Subcutaneous abdominal adipose tissue (tissue), 5 donors: ENCODE measurements at regions not wholly inside any gene's neighbourhood (a gene's known extent, or its start where the extent isn't known, plus 50 kb on each side); places are given as distances from the start of the nearest gene placed in this dataset.

Source experiments
- H3K27ac ChIP-seq: one replicate; pipeline ENCODE4 v1.7.0; 2013; ENCODE audit warnings: low read depth, mild to moderate bottlenecking, inconsistent platforms, low read length, moderate library complexity
- H3K27me3 ChIP-seq, 5 donors: one replicate each; pipeline ENCODE4 v1.7.0; 2013; ENCODE audit warnings: low read length in 5 of 5, inconsistent platforms in 1 of 5; ENCODE audit not compliant: control insufficient read depth in 5 of 5, insufficient read depth in 4 of 5
- H3K36me3 ChIP-seq, 5 donors: one replicate each; pipeline ENCODE4 v1.7.0; 2013; ENCODE audit warnings: low read length in 5 of 5; ENCODE audit not compliant: control insufficient read depth in 5 of 5, insufficient read depth in 5 of 5
- H3K4me1 ChIP-seq, 5 donors: one replicate each; pipeline ENCODE4 v1.7.0; 2013; ENCODE audit warnings: low read length in 5 of 5, mild to moderate bottlenecking in 3 of 5, moderate library complexity in 1 of 5; ENCODE audit not compliant: control insufficient read depth in 5 of 5, insufficient read depth in 5 of 5
- H3K4me3 ChIP-seq, 5 donors: one replicate each; pipeline ENCODE4 v1.7.0; 2013; ENCODE audit warnings: low read length in 5 of 5, low read depth in 1 of 5
- H3K9ac ChIP-seq, 5 donors: one replicate each; pipeline ENCODE4 v1.7.0; 2013; ENCODE audit warnings: low read length in 5 of 5, mild to moderate bottlenecking in 4 of 5, moderate library complexity in 3 of 5
- H3K9me3 ChIP-seq, 5 donors: one replicate each; pipeline ENCODE4 v1.7.0; 2013; ENCODE audit warnings: low read length in 5 of 5; ENCODE audit not compliant: control insufficient read depth in 5 of 5
- donor health status: healthy.
- donor health status: healthy.
- donor health status: healthy.
- donor health status: healthy.
- donor health status: healthy.

DNA sequence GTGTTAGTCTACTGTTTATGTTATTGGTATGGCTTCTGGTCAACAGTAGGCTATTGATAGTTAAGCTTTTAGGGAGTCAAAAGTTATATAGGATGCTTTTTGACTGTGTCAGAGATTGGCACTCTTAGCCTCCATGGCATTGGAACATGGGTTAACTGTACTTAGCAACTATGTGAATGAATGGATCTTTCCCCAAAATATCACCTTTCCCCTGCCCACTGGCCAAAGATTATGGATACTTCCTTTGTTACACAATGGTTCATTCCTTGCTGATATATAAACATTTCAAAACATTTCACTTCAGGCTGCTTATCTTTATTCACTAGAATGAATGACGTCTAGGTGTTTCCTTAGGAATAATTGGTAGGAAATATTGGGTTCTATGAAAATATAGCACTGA, 62.1 kb upstream of the DOCK10 start:
- no peaks in the 10 kb centered on the region for H3K4me1 ChIP-seq
- H3K4me3 ChIP-seq = no peak overlapping the region
- no peaks in the 10 kb centered on the region for H3K9me3 ChIP-seq
- H3K36me3 ChIP-seq = no peaks in the 10 kb centered on the region
- no peak overlapping the region for H3K27ac ChIP-seq
- H3K9ac ChIP-seq = no peak overlapping the region
- no peaks in the 10 kb centered on the region for H3K27me3 ChIP-seq

- Histone ChIP-seq H3K36me3 (no peaks in the 10 kb centered on the region), H3K9ac (no peak overlapping the region), H3K4me3 (no peak overlapping the region), H3K4me1 (no peaks in the 10 kb centered on the region), H3K27me3 (no peaks in the 10 kb centered on the region), H3K9me3 (no peaks in the 10 kb centered on the region), H3K27ac (no peak overlapping the region)
Observed at GRCh38 chr2:225103737-225104141, 61.5 kb upstream of the DOCK10 start.

GRCh38 chr2:225100856-225101294, 58.6 kb upstream of the DOCK10 start:
- no peak overlapping the region for H3K9ac ChIP-seq

GRCh38 chr2:225100269-225100668, 58.0 kb upstream of the DOCK10 start:
- Histone ChIP-seq H3K4me1 (no peaks in the 10 kb centered on the region), H3K36me3 (no peaks in the 10 kb centered on the region), H3K27ac (no peak overlapping the region), H3K4me3 (no peak overlapping the region), H3K27me3 (no peaks in the 10 kb centered on the region), H3K9ac (no peak overlapping the region), H3K9me3 (no peaks in the 10 kb centered on the region)

More at GRCh38 chr2:225100856-225101294, 58.6 kb upstream of the DOCK10 start:
- Histone ChIP-seq H3K9me3 (no peaks in the 10 kb centered on the region), H3K36me3 (no peaks in the 10 kb centered on the region), H3K27ac (no peak overlapping the region), H3K4me1 (no peaks in the 10 kb centered on the region), H3K27me3 (no peaks in the 10 kb centered on the region), H3K4me3 (no peak overlapping the region)

DNA sequence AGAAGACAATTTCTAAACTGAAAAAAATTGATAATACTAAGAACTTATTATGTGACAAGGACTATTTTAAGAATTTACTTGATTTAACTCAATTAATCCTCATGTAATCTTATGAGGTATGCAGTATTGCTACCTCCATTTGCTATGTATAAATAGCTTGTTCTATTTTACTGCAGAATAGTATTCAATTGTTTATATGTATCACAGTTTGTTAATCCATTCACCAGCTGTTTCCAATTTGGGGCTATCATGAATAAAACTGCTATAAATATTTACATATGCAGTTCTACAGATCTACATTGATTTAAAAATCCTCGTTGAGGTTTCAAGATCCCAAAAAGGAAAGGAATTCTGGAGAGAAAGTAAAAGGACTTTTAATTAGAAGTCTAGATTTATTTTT, 54.8 kb upstream of the DOCK10 start:
- no peaks in the 10 kb centered on the region for H3K27me3 ChIP-seq
- no peak overlapping the region for H3K9ac ChIP-seq
- no peak overlapping the region for H3K4me3 ChIP-seq
- H3K36me3 ChIP-seq = no peaks in the 10 kb centered on the region
- H3K9me3 ChIP-seq = no peaks in the 10 kb centered on the region
- no peak overlapping the region for H3K27ac ChIP-seq
- H3K4me1 ChIP-seq = no peaks in the 10 kb centered on the region
